ENCODE measurements at regions not wholly inside any gene's neighbourhood (a gene's known extent, or its start where the extent isn't known, plus 50 kb on each side); places are given as distances from the start of the nearest gene placed in this dataset.

- WGBS, 2 experiments (ENCODE audit: extremely low coverage in 1 of 2, insufficient coverage in 1 of 2, insufficient read length in 1 of 2, insufficient replicate concordance in 2 of 2, low coverage in 1 of 2, low lambda C conversion rate in 2 of 2, missing lambda C conversion rate in 1 of 2) = 88% methylated on average over 2 of the region's 2 CpGs; no CpG with 5 or more reads in 1 of the 2 experiments
- no peaks in the 10 kb centered on the region for H3K79me2 ChIP-seq (ENCODE audit: control insufficient read depth in 1 of 2, insufficient read depth in 2 of 2, low read length in 2 of 2)
- no peak overlapping the region for H3K4ac ChIP-seq (replicated peaks; ENCODE audit: insufficient read length, low read depth, low read length)
- H2BK20ac ChIP-seq (ENCODE audit: low read length) = no peak overlapping the region
- H3K9me3 ChIP-seq (ENCODE audit: insufficient read depth in 2 of 2, low read depth in 1 of 2, low read length in 1 of 2) = peaks cover 6 to 9% of the 10 kb centered on the region in 2 experiments
- H3K9ac ChIP-seq (replicated peaks in 1 of 4; ENCODE audit: extremely low read depth in 1 of 4, low read depth in 3 of 4, low read length in 3 of 4) = no peak overlapping the region
- no peak overlapping the region for H3K18ac ChIP-seq (ENCODE audit: extremely low read depth, low read length)
- no peak overlapping the region for H2BK5ac ChIP-seq (ENCODE audit: low read depth, low read length)
- H2BK15ac ChIP-seq (ENCODE audit: low read length) = no peak overlapping the region
- peaks cover 0 to 6% (median 0%) of the 10 kb centered on the region in 4 experiments; a peak in 1 of 8 replicates for H3K36me3 ChIP-seq (ENCODE audit: control insufficient read depth in 2 of 4, insufficient read depth in 4 of 4, low read length in 3 of 4)
- no peak overlapping the region for H3K4me2 ChIP-seq (ENCODE audit: insufficient read depth in 1 of 2, low read depth in 2 of 2, low read length in 2 of 2)
- no peak overlapping the region for H3K27ac ChIP-seq (ENCODE audit: low read depth, low read length)
- H2BK12ac ChIP-seq (ENCODE audit: low read depth, low read length) = no peak overlapping the region
- H3K27me3 ChIP-seq (replicated peaks in 1 of 4; ENCODE audit: control insufficient read depth in 3 of 4, extremely low read depth in 1 of 4, insufficient read depth in 3 of 4, low read length in 3 of 4) = peaks cover 0 to 1% (median 0%) of the 10 kb centered on the region in 4 experiments; a peak in 1 of 7 replicates
- H3K4me3 ChIP-seq (ENCODE audit: extremely low read depth in 1 of 4, insufficient read depth in 2 of 4, low read depth in 3 of 4, low read length in 4 of 4) = no peak overlapping the region
- H2BK120ac ChIP-seq (replicated peaks; ENCODE audit: low read depth, low read length) = no peak overlapping the region
- no peaks in the 10 kb centered on the region for H3K79me1 ChIP-seq (ENCODE audit: low read depth, low read length)
- no peak overlapping the region for H4K8ac ChIP-seq (ENCODE audit: extremely low read depth, insufficient read depth, low read length)
- H4K91ac ChIP-seq (replicated peaks; ENCODE audit: insufficient read length, low read length) = no peak overlapping the region
- no peak overlapping the region for H4K5ac ChIP-seq (ENCODE audit: insufficient read length, low read depth, low read length)
- no peaks in the 10 kb centered on the region for H4K20me1 ChIP-seq (replicated peaks in 1 of 2; ENCODE audit: control insufficient read depth in 1 of 2, insufficient read depth in 2 of 2, low read length in 2 of 2)
- no peak overlapping the region for H3K23ac ChIP-seq (ENCODE audit: insufficient read length)
- ChIA-PET POLR2A (ENCODE audit: partially characterized antibody) (no interaction called here), CTCF (ENCODE audit: partially characterized antibody) (no interaction called here)
- H2AK5ac ChIP-seq (ENCODE audit: low read depth, low read length) = no peak overlapping the region
- H3K23me2 ChIP-seq (ENCODE audit: low read depth, low read length) = no peaks in the 10 kb centered on the region
- H3K4me1 ChIP-seq (replicated peaks in 1 of 4; ENCODE audit: control insufficient read depth in 3 of 4, insufficient read depth in 4 of 4, low read length in 3 of 4) = peaks cover 0 to 9% (median 4%) of the 10 kb centered on the region in 4 experiments; a peak in 3 of 7 replicates
- H3K56ac ChIP-seq (replicated peaks; ENCODE audit: insufficient read length, low read depth, low read length) = no peak overlapping the region
- FAIRE-seq = no peak
- DNase-seq (ENCODE audit: low read depth in 1 of 2, low spot score in 2 of 2) = no peak
- TF ChIP-seq CBX8 (IDR thresholded peaks at IDR 0.05; ENCODE audit: borderline replicate concordance, low read depth, low read length) (no peak), CTCF (IDR thresholded peaks at IDR 0.05; ENCODE audit: control extremely low read depth in 1 of 3, insufficient read depth in 1 of 3, low read depth in 1 of 3, low read length in 3 of 3) (no peak), HDAC2 (IDR thresholded peaks at IDR 0.05; ENCODE audit: borderline replicate concordance in 1 of 2, low read depth in 2 of 2, low read length in 2 of 2) (no peak), EZH2 (IDR thresholded peaks at IDR 0.05; ENCODE audit: low read depth, low read length, severe bottlenecking) (no peak), CBX5 (IDR thresholded peaks at IDR 0.05; ENCODE audit: low read depth, low read length) (no peak), SAP30 (IDR thresholded peaks at IDR 0.05; ENCODE audit: insufficient read depth, insufficient replicate concordance, low read length) (no peak), SRF (IDR thresholded peaks at IDR 0.05; ENCODE audit: low read depth, low read length) (no peak)
- no peak overlapping the region for H3K14ac ChIP-seq (ENCODE audit: insufficient read length)
- H2AFZ ChIP-seq (ENCODE audit: low read length) = no peak overlapping the region
Observed at GRCh38 chr17:54261465-54261864, 438.7 kb downstream of the KIF2B start.
